Choroid plexus epithelial cell (primary cell): ENCODE measurements at regions not wholly inside any gene's neighbourhood (a gene's known extent, or its start where the extent isn't known, plus 50 kb on each side); places are given as distances from the start of the nearest gene placed in this dataset.

Source experiments
- DNase-seq: peaks from one replicate; pipeline ENCODE4 v3.0.0-alpha.2; 2010; ENCODE audit warnings: low read depth
- H3K4me3 ChIP-seq: 2 replicates; pipeline ENCODE4 v1.5.1; 2011; ENCODE audit warnings: low read depth, mild to moderate bottlenecking, control low read depth, low read length, moderate library complexity
- TF ChIP-seq, protein P1 (sequence below): conservative IDR thresholded peaks from 2 replicates; pipeline ENCODE4 v1.5.1; 2011; ENCODE audit warnings: low read depth, mild to moderate bottlenecking, control low read depth, inconsistent platforms, low read length, moderate library complexity

- TF ChIP-seq, protein P1, sequence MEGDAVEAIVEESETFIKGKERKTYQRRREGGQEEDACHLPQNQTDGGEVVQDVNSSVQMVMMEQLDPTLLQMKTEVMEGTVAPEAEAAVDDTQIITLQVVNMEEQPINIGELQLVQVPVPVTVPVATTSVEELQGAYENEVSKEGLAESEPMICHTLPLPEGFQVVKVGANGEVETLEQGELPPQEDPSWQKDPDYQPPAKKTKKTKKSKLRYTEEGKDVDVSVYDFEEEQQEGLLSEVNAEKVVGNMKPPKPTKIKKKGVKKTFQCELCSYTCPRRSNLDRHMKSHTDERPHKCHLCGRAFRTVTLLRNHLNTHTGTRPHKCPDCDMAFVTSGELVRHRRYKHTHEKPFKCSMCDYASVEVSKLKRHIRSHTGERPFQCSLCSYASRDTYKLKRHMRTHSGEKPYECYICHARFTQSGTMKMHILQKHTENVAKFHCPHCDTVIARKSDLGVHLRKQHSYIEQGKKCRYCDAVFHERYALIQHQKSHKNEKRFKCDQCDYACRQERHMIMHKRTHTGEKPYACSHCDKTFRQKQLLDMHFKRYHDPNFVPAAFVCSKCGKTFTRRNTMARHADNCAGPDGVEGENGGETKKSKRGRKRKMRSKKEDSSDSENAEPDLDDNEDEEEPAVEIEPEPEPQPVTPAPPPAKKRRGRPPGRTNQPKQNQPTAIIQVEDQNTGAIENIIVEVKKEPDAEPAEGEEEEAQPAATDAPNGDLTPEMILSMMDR, result no peak
- H3K4me3 ChIP-seq, result no peak overlapping the region
- DNase-seq, result peak; percentile 52
Measured at GRCh38 chr2:71748227-71748626, 294.9 kb downstream of the DYSF start.

DNA sequence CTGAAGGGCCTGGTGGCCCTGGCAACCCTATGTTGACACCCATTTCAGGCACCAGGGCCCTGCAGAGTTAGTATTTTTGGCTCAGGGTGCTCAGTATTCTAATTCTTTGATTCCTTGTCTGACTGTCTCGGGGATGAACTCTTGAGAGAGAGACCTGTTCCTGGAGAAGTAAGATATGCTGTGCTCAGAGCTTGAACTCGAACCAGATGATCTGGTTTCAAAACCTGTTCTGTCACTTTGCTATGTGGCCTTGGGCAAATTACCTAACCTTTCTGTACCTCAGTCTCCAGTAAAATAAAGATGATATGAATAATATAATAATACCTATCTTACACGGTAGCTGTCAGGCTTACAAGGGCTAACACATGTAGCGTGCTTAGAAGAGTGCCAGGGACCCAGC lies 294.2 kb downstream of the DYSF start:
- DNase-seq, result no peak
- TF ChIP-seq, protein P1, result no peak
- H3K4me3 ChIP-seq, result no peak overlapping the region

- H3K4me3 ChIP-seq, result no peak overlapping the region
- TF ChIP-seq, protein P1, result no peak
- peak; percentile 13 for DNase-seq
Measured at GRCh38 chr2:71746946-71747501, 293.7 kb downstream of the DYSF start.

GRCh38 chr2:71744781-71745180 lies 291.4 kb downstream of the DYSF start:
- TF ChIP-seq, protein P1, result no peak
- H3K4me3 ChIP-seq, result no peak overlapping the region
- DNase-seq, result no peak

- TF ChIP-seq, protein P1, result no peak
- DNase-seq, result peak; percentile 8
Measured at GRCh38 chr2:71743995-71744675, 290.8 kb downstream of the DYSF start.

GRCh38 chr2:71742953-71743601 lies 289.7 kb downstream of the DYSF start:
- DNase-seq, result peak; percentile 98

More at GRCh38 chr2:71743995-71744675, 290.8 kb downstream of the DYSF start:
- H3K4me3 ChIP-seq, result no peak overlapping the region

More at GRCh38 chr2:71742953-71743601, 289.7 kb downstream of the DYSF start:
- no peak overlapping the region for H3K4me3 ChIP-seq
- TF ChIP-seq, protein P1, result peak; percentile 5
